SK-N-SH treated with all-trans-retinoic acid at 6 μM for 48 hours (cell line): ENCODE measurements at regions not wholly inside any gene's neighbourhood (a gene's known extent, or its start where the extent isn't known, plus 50 kb on each side); places are given as distances from the start of the nearest gene placed in this dataset.

ENCODE experiments used
- CSDC2 ChIP-seq: fragments of 250-450 bp; sonication (Bioruptor Pico); IDR thresholded peaks from 2 replicates; pipeline ENCODE4 v1.5.0; 2020; ENCODE audit warnings: mild to moderate bottlenecking, moderate library complexity
- ESRRG ChIP-seq: fragments of 250-450 bp; sonication (Bioruptor Pico); IDR thresholded peaks from 2 replicates; pipeline ENCODE4 v1.6.1; 2021; ENCODE audit warnings: mild to moderate bottlenecking
- ISL1 ChIP-seq: fragments of 250-450 bp; sonication (Bioruptor Pico); IDR thresholded peaks from 2 replicates; pipeline ENCODE4 v2.1.2; 2022; ENCODE audit warnings: mild to moderate bottlenecking, moderate library complexity
- PPARA ChIP-seq: fragments of 250-450 bp; sonication (Bioruptor Pico); IDR thresholded peaks from 2 replicates; pipeline ENCODE4 v1.5.0; 2020; ENCODE audit warnings: mild to moderate bottlenecking, borderline replicate concordance
- RARB ChIP-seq: fragments of 250-450 bp; sonication (Bioruptor Pico); IDR thresholded peaks from 2 replicates; pipeline ENCODE4 v1.8.0; 2021; ENCODE audit warnings: mild to moderate bottlenecking, moderate library complexity
- TCF4 ChIP-seq: fragments of 250-450 bp; sonication (Bioruptor Pico); IDR thresholded peaks from 2 replicates; pipeline ENCODE4 v1.8.0; 2021; ENCODE audit warnings: mild to moderate bottlenecking, moderate library complexity, borderline replicate concordance
- ZC3H10 ChIP-seq: fragments of 250-450 bp; sonication (Bioruptor Pico); IDR thresholded peaks from 2 replicates; pipeline ENCODE4 v1.5.1; 2021; ENCODE audit warnings: mild to moderate bottlenecking, moderate library complexity
- ZFP3 ChIP-seq: fragments of 250-450 bp; sonication (Bioruptor Pico); IDR thresholded peaks from 2 replicates; pipeline ENCODE4 v1.5.0; 2020; ENCODE audit warnings: mild to moderate bottlenecking, moderate library complexity
- ZNF8 ChIP-seq: fragments of 450-650 bp; formaldehyde crosslinking; IDR thresholded peaks from 2 replicates; pipeline ENCODE4 v1.5.0; 2020; ENCODE audit warnings: mild to moderate bottlenecking, moderate library complexity
- TF ChIP-seq, protein P1 (sequence below): fragments of 250-450 bp; sonication (Bioruptor Pico); IDR thresholded peaks from 2 replicates; pipeline ENCODE4 v1.8.0; 2020; ENCODE audit warnings: mild to moderate bottlenecking, moderate library complexity, borderline replicate concordance
- TF ChIP-seq, protein P2 (sequence below): fragments of 250-450 bp; sonication (Bioruptor Pico); IDR thresholded peaks from 2 replicates; pipeline ENCODE4 v1.5.1; 2020; ENCODE audit warnings: low read depth, mild to moderate bottlenecking, moderate library complexity
- TF ChIP-seq, protein P3 (sequence below): fragments of 250-450 bp; sonication (Bioruptor Pico); IDR thresholded peaks from 2 replicates; pipeline ENCODE4 v1.5.1; 2021; ENCODE audit warnings: mild to moderate bottlenecking, moderate library complexity
- TF ChIP-seq, protein P4 (sequence below): fragments of 250-450 bp; sonication (Bioruptor Pico); IDR thresholded peaks from 2 replicates; pipeline ENCODE4 v1.5.0; 2020; ENCODE audit warnings: mild to moderate bottlenecking, moderate library complexity
- TF ChIP-seq, protein P5 (sequence below): fragments of 250-450 bp; sonication (Bioruptor Pico); IDR thresholded peaks from 2 replicates; pipeline ENCODE4 v1.8.0; 2021; ENCODE audit warnings: low read depth, mild to moderate bottlenecking, moderate library complexity, borderline replicate concordance

DNA sequence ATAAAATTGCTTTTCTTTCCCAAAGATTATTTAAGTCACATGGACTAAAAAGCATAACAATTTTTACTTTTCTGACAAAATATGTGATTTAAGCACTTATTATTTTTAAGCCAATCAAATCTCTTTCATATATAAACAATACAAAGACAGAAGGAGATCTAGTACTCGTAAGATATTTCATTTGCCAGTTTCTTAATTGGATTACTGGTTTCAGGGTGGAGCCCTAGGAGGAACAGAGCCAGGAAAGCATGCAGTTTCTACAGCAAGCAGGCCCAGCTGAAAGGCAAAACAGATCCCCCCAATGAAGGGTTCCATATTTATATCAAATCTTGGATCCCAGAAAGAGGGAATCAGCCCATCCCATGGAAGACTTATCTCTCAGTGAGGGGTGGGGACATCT, 177.0 kb downstream of the KIF18A start:
- TF ChIP-seq, protein P1, sequence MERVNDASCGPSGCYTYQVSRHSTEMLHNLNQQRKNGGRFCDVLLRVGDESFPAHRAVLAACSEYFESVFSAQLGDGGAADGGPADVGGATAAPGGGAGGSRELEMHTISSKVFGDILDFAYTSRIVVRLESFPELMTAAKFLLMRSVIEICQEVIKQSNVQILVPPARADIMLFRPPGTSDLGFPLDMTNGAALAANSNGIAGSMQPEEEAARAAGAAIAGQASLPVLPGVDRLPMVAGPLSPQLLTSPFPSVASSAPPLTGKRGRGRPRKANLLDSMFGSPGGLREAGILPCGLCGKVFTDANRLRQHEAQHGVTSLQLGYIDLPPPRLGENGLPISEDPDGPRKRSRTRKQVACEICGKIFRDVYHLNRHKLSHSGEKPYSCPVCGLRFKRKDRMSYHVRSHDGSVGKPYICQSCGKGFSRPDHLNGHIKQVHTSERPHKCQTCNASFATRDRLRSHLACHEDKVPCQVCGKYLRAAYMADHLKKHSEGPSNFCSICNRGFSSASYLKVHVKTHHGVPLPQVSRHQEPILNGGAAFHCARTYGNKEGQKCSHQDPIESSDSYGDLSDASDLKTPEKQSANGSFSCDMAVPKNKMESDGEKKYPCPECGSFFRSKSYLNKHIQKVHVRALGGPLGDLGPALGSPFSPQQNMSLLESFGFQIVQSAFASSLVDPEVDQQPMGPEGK, result no peak
- no peak for TF ChIP-seq ZFP3
- no peak for TF ChIP-seq TCF4 (CRISPR knock-in tag)
- TF ChIP-seq, protein P2, sequence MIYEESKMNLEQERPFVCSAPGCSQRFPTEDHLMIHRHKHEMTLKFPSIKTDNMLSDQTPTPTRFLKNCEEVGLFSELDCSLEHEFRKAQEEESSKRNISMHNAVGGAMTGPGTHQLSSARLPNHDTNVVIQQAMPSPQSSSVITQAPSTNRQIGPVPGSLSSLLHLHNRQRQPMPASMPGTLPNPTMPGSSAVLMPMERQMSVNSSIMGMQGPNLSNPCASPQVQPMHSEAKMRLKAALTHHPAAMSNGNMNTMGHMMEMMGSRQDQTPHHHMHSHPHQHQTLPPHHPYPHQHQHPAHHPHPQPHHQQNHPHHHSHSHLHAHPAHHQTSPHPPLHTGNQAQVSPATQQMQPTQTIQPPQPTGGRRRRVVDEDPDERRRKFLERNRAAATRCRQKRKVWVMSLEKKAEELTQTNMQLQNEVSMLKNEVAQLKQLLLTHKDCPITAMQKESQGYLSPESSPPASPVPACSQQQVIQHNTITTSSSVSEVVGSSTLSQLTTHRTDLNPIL (CRISPR knock-in tag), result no peak
- TF ChIP-seq, protein P3, sequence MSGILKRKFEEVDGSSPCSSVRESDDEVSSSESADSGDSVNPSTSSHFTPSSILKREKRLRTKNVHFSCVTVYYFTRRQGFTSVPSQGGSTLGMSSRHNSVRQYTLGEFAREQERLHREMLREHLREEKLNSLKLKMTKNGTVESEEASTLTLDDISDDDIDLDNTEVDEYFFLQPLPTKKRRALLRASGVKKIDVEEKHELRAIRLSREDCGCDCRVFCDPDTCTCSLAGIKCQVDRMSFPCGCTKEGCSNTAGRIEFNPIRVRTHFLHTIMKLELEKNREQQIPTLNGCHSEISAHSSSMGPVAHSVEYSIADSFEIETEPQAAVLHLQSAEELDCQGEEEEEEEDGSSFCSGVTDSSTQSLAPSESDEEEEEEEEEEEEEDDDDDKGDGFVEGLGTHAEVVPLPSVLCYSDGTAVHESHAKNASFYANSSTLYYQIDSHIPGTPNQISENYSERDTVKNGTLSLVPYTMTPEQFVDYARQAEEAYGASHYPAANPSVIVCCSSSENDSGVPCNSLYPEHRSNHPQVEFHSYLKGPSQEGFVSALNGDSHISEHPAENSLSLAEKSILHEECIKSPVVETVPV (CRISPR knock-in tag), result no peak
- no peak for TF ChIP-seq ZNF8
- no peak for TF ChIP-seq CSDC2
- no peak for TF ChIP-seq ZC3H10
- no peak for TF ChIP-seq PPARA (CRISPR knock-in tag)
- TF ChIP-seq, protein P4, sequence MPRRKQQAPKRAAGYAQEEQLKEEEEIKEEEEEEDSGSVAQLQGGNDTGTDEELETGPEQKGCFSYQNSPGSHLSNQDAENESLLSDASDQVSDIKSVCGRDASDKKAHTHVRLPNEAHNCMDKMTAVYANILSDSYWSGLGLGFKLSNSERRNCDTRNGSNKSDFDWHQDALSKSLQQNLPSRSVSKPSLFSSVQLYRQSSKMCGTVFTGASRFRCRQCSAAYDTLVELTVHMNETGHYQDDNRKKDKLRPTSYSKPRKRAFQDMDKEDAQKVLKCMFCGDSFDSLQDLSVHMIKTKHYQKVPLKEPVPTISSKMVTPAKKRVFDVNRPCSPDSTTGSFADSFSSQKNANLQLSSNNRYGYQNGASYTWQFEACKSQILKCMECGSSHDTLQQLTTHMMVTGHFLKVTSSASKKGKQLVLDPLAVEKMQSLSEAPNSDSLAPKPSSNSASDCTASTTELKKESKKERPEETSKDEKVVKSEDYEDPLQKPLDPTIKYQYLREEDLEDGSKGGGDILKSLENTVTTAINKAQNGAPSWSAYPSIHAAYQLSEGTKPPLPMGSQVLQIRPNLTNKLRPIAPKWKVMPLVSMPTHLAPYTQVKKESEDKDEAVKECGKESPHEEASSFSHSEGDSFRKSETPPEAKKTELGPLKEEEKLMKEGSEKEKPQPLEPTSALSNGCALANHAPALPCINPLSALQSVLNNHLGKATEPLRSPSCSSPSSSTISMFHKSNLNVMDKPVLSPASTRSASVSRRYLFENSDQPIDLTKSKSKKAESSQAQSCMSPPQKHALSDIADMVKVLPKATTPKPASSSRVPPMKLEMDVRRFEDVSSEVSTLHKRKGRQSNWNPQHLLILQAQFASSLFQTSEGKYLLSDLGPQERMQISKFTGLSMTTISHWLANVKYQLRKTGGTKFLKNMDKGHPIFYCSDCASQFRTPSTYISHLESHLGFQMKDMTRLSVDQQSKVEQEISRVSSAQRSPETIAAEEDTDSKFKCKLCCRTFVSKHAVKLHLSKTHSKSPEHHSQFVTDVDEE (CRISPR knock-in tag), result no peak
- TF ChIP-seq ESRRG (CRISPR knock-in tag), result no peak
- TF ChIP-seq RARB (CRISPR knock-in tag), result no peak
- no peak for TF ChIP-seq ISL1 (CRISPR knock-in tag)
- TF ChIP-seq, protein P5, sequence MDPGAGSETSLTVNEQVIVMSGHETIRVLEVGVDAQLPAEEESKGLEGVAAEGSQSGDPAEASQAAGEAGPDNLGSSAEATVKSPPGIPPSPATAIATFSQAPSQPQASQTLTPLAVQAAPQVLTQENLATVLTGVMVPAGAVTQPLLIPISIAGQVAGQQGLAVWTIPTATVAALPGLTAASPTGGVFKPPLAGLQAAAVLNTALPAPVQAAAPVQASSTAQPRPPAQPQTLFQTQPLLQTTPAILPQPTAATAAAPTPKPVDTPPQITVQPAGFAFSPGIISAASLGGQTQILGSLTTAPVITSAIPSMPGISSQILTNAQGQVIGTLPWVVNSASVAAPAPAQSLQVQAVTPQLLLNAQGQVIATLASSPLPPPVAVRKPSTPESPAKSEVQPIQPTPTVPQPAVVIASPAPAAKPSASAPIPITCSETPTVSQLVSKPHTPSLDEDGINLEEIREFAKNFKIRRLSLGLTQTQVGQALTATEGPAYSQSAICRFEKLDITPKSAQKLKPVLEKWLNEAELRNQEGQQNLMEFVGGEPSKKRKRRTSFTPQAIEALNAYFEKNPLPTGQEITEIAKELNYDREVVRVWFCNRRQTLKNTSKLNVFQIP (CRISPR knock-in tag), result no peak
